ENCODE measurements at regions not wholly inside any gene's neighbourhood (a gene's known extent, or its start where the extent isn't known, plus 50 kb on each side); places are given as distances from the start of the nearest gene placed in this dataset.

GRCh38 chr5:115465431-115465830, 79.1 kb downstream of the FEM1C start:
- no peak for DNase-seq (ENCODE audit: low spot score)
- no peak for TF ChIP-seq ZNF687 (CRISPR knock-in tag; IDR thresholded peaks at IDR 0.05)
- TF ChIP-seq ETV6 (CRISPR knock-in tag; conservative IDR thresholded peaks at IDR 0.05), result no peak
- TF ChIP-seq ATF1 (CRISPR knock-in tag; IDR thresholded peaks at IDR 0.05), result no peak
- TF ChIP-seq ZSCAN31 (CRISPR knock-in tag; IDR thresholded peaks at IDR 0.05; ENCODE audit: low read depth), result no peak
- TF ChIP-seq ZBTB3 (CRISPR knock-in tag; IDR thresholded peaks at IDR 0.05; ENCODE audit: borderline replicate concordance, low read depth), result no peak
- TF ChIP-seq ZNF18 (CRISPR knock-in tag; IDR thresholded peaks at IDR 0.05; ENCODE audit: insufficient replicate concordance), result no peak
- TF ChIP-seq XBP1 (CRISPR knock-in tag; IDR thresholded peaks at IDR 0.05), result no peak
- no peak for TF ChIP-seq ZNF205 (CRISPR knock-in tag; IDR thresholded peaks at IDR 0.05)
- no peak for TF ChIP-seq RBM22 (optimal IDR thresholded peaks at IDR 0.05; ENCODE audit: low read length)
- TF ChIP-seq ZNF142 (CRISPR knock-in tag; IDR thresholded peaks at IDR 0.05), result no peak

More at GRCh38 chr5:115465431-115465830, 79.1 kb downstream of the FEM1C start:
- no peak overlapping the region for H3K4me2 ChIP-seq (ENCODE audit: low read depth, low read length)
- no peak overlapping the region for H3K27ac ChIP-seq (ENCODE audit: extremely low read length, insufficient read depth, low read length)
- H3K36me3 ChIP-seq (replicated peaks in 1 of 2; ENCODE audit: control insufficient read depth in 1 of 2, insufficient read depth in 2 of 2, low read length in 2 of 2), result no peaks in the 10 kb centered on the region
- no peaks in the 10 kb centered on the region for H3K9me3 ChIP-seq (ENCODE audit: low read length)
- BruUV-seq (replicated peaks), result no TSS peak
- in situ Hi-C loops (cut with HindIII; ENCODE audit: extremely low pct_ligation_motif_present, low pct_unique_long_range_greater_than_20kb) (no loop called here), intact Hi-C loops (cut with micrococcal nuclease; ENCODE audit: unreplicated experiment) (no loop called here)
- FAIRE-seq, result no peak
- no peak for ATAC-seq
- H3K9ac ChIP-seq (ENCODE audit: insufficient read depth, low read depth, low read length), result no peak overlapping the region
- H3K79me2 ChIP-seq (ENCODE audit: insufficient read depth, low read length), result no peaks in the 10 kb centered on the region
- ChIA-PET POLR2A (no interaction called here), CTCF (ENCODE audit: low intra/inter-chr PET ratio, low total read pairs) (no interaction called here)
- H4K20me1 ChIP-seq (ENCODE audit: insufficient read depth, low read length), result no peaks in the 10 kb centered on the region
- no peak overlapping the region for H3K4me3 ChIP-seq (replicated peaks in 1 of 3; ENCODE audit: insufficient read depth in 1 of 3, low read depth in 2 of 3, low read length in 3 of 3)
- no peak overlapping the region for H2AFZ ChIP-seq (ENCODE audit: low read length)
- 59% methylated on average over 1 of the region's 1 CpG for WGBS (ENCODE audit: low lambda C conversion rate)
- no peaks in the 10 kb centered on the region for H3K27me3 ChIP-seq (ENCODE audit: control insufficient read depth in 1 of 2, insufficient read depth in 2 of 2, low read length in 2 of 2)
- no peaks in the 10 kb centered on the region for H3K4me1 ChIP-seq (ENCODE audit: insufficient read depth, low read length)
